DND-41 (cell line): ENCODE measurements at regions not wholly inside any gene's neighbourhood (a gene's known extent, or its start where the extent isn't known, plus 50 kb on each side); places are given as distances from the start of the nearest gene placed in this dataset.

ENCODE experiments used
- CTCF ChIP-seq: IDR thresholded peaks from 2 replicates; pipeline ENCODE4 v1.5.1; 2012; ENCODE audit warnings: borderline replicate concordance, low read length, moderate library complexity, mild to moderate bottlenecking; ENCODE audit not compliant: poor library complexity, severe bottlenecking; ENCODE audit errors: extremely low read depth
- EZH2 ChIP-seq: IDR thresholded peaks from 3 replicates; pipeline ENCODE4 v1.6.1; 2012; ENCODE audit warnings: borderline replicate concordance, low read depth, mild to moderate bottlenecking, moderate library complexity, low read length, inconsistent platforms; ENCODE audit not compliant: severe bottlenecking

- no peak for TF ChIP-seq CTCF
- no peak for TF ChIP-seq EZH2
These were observed 251.6 kb downstream of the BCAT1 start for GRCh38 chr12:24697295-24697694.
